AG09309 (cell line): ENCODE measurements at regions not wholly inside any gene's neighbourhood (a gene's known extent, or its start where the extent isn't known, plus 50 kb on each side); places are given as distances from the start of the nearest gene placed in this dataset.

Experiments used
- DNase-seq: peaks from one replicate; pipeline ENCODE4 v3.0.0-alpha.2; 2010; ENCODE audit warnings: low read depth
- H3K4me3 ChIP-seq: 2 replicates; pipeline ENCODE4 v1.5.1; 2011; ENCODE audit warnings: mild to moderate bottlenecking, low read depth, low read length, moderate library complexity; ENCODE audit not compliant: control insufficient read depth
- CTCF ChIP-seq: IDR thresholded peaks from 2 replicates; pipeline ENCODE4 v1.5.1; 2011; ENCODE audit warnings: mild to moderate bottlenecking, low read depth, low read length, inconsistent platforms; ENCODE audit not compliant: insufficient read depth, control insufficient read depth; ENCODE audit errors: missing control alignments

GRCh38 chr12:105841840-105842239, 296.9 kb downstream of the NUAK1 start:
- no peak for DNase-seq
- TF ChIP-seq CTCF = no peak
- no peak overlapping the region for H3K4me3 ChIP-seq

- no peak for TF ChIP-seq CTCF
- H3K4me3 ChIP-seq = no peak overlapping the region
- no peak for DNase-seq
Observed at GRCh38 chr12:105843561-105843960, 295.2 kb downstream of the NUAK1 start.

- no peak for TF ChIP-seq CTCF
- DNase-seq = peak; percentile 37
- no peak overlapping the region for H3K4me3 ChIP-seq
Observed at GRCh38 chr12:105843986-105844760, 294.6 kb downstream of the NUAK1 start.

GRCh38 chr12:105846331-105846730, 292.4 kb downstream of the NUAK1 start:
- TF ChIP-seq CTCF = no peak

GRCh38 chr12:105847068-105847467, 291.7 kb downstream of the NUAK1 start:
- DNase-seq = no peak
- no peak for TF ChIP-seq CTCF
- no peak overlapping the region for H3K4me3 ChIP-seq

More at GRCh38 chr12:105846331-105846730, 292.4 kb downstream of the NUAK1 start:
- DNase-seq = no peak
- H3K4me3 ChIP-seq = no peak overlapping the region

- H3K4me3 ChIP-seq = no peak overlapping the region
- no peak for TF ChIP-seq CTCF
- DNase-seq = no peak
Observed at GRCh38 chr12:105848286-105848685, 290.5 kb downstream of the NUAK1 start.
